NCI-H748 (cell line): ENCODE measurements at regions not wholly inside any gene's neighbourhood (a gene's known extent, or its start where the extent isn't known, plus 50 kb on each side); places are given as distances from the start of the nearest gene placed in this dataset.
"Not testable (repeated sequence)": the region's sequence is repeated elsewhere in the genome, so short reads cannot be mapped to it uniquely, and the experiment has no call there.

ENCODE experiments used
- DNase-seq: peaks from one replicate; lab custom pipeline; 2025; ENCODE audit not compliant: unreplicated experiment; lab: John Stamatoyannopoulos, UW

- peak; percentile 98 for DNase-seq
Observed at GRCh38 chr2:205865905-205866441, 183.7 kb downstream of the NRP2 start.

GRCh38 chr2:205865056-205865455 lies 182.8 kb downstream of the NRP2 start:
- DNase-seq, result no peak

- DNase-seq, result no peak
Observed at GRCh38 chr2:205864491-205864890, 182.2 kb downstream of the NRP2 start.

- not testable (repeated sequence) for DNase-seq
Observed at GRCh38 chr2:205862761-205863160, 180.5 kb downstream of the NRP2 start.

- DNase-seq, result no peak
Observed at GRCh38 chr2:205860885-205861284, 178.6 kb downstream of the NRP2 start.

- no peak for DNase-seq
Observed at GRCh38 chr2:205860181-205860580, 177.9 kb downstream of the NRP2 start.

GRCh38 chr2:205858881-205859441 lies 176.7 kb downstream of the NRP2 start:
- DNase-seq, result peak; percentile 71

GRCh38 chr2:205858275-205858674 lies 176.0 kb downstream of the NRP2 start:
- no peak for DNase-seq

- DNase-seq, result no peak
Observed at GRCh38 chr2:205857520-205858237, 175.4 kb downstream of the NRP2 start.

- no peak for DNase-seq
Observed at GRCh38 chr2:205852457-205852856, 170.2 kb downstream of the NRP2 start.

GRCh38 chr2:205850611-205851010 lies 168.3 kb downstream of the NRP2 start:
- DNase-seq, result no peak

- DNase-seq, result no peak
Observed at GRCh38 chr2:205850132-205850531, 167.8 kb downstream of the NRP2 start.

GRCh38 chr2:205849136-205849535 lies 166.8 kb downstream of the NRP2 start:
- no peak for DNase-seq

GRCh38 chr2:205848601-205849000 lies 166.3 kb downstream of the NRP2 start:
- DNase-seq, result no peak
